Smooth muscle cell (in vitro differentiated cells): ENCODE measurements at regions not wholly inside any gene's neighbourhood (a gene's known extent, or its start where the extent isn't known, plus 50 kb on each side); places are given as distances from the start of the nearest gene placed in this dataset.

Experiments
- DNase-seq: peaks from one replicate; lab custom pipeline; 2025; ENCODE audit not compliant: unreplicated experiment; lab: John Stamatoyannopoulos, UW
- H2AFZ ChIP-seq: fragments of 200-600 bp; sonication (generic); 2 replicates; pipeline ENCODE4 v1.6.0; 2016; ENCODE audit warnings: antibody characterized with exemption, low read depth, mild to moderate bottlenecking
- H3F3A ChIP-seq: fragments of 200-600 bp; sonication (generic); 2 replicates; pipeline ENCODE4 v1.6.0; 2017; ENCODE audit warnings: antibody characterized with exemption, low read depth
- H3K27ac ChIP-seq: fragments of 200-600 bp; sonication (generic); 2 replicates; pipeline ENCODE4 v1.5.1; 2016; ENCODE audit warnings: low read depth, mild to moderate bottlenecking
- H3K27me3 ChIP-seq: fragments of 200-600 bp; sonication (generic); 2 replicates; pipeline ENCODE4 v1.6.1; 2016; ENCODE audit warnings: low read depth, mild to moderate bottlenecking
- H3K36me3 ChIP-seq: fragments of 200-600 bp; sonication (generic); 2 replicates; pipeline ENCODE4 v1.5.1; 2016; ENCODE audit warnings: low read depth
- H3K4me1 ChIP-seq: fragments of 200-600 bp; sonication (generic); 2 replicates; pipeline ENCODE4 v1.5.1; 2016; ENCODE audit warnings: low read depth
- H3K4me2 ChIP-seq: fragments of 200-600 bp; sonication (generic); 2 replicates; pipeline ENCODE4 v1.6.0; 2016; ENCODE audit warnings: mild to moderate bottlenecking
- H3K4me3 ChIP-seq: fragments of 200-600 bp; sonication (generic); 2 replicates; pipeline ENCODE4 v1.5.1; 2016; ENCODE audit warnings: mild to moderate bottlenecking
- H3K79me2 ChIP-seq: fragments of 200-600 bp; sonication (generic); 2 replicates; pipeline ENCODE4 v1.6.0; 2016; ENCODE audit warnings: low read depth, mild to moderate bottlenecking
- H3K9ac ChIP-seq: fragments of 200-600 bp; sonication (generic); 2 replicates; pipeline ENCODE4 v1.6.0; 2016; ENCODE audit warnings: low read depth
- H3K9me3 ChIP-seq: fragments of 200-600 bp; sonication (generic); replicated peaks from 2 replicates; pipeline ENCODE4 v1.5.1; 2016; ENCODE audit warnings: low read depth
- H4K20me1 ChIP-seq: fragments of 200-600 bp; sonication (generic); 2 replicates; pipeline ENCODE4 v1.6.0; 2016; ENCODE audit warnings: low read depth
- WGBS: methylation state at CpG from one replicate; pipeline ENCODE4 v1.1.7; 2016; ENCODE audit warnings: low lambda C conversion rate; 5-methylcytosine and 5-hydroxymethylcytosine counted together
- TF ChIP-seq, protein P1 (sequence below): fragments of 200-600 bp; sonication (generic); IDR thresholded peaks from 2 replicates; pipeline ENCODE4 v1.5.1; 2017; ENCODE audit warnings: borderline replicate concordance, mild to moderate bottlenecking, antibody characterized with exemption; ENCODE audit not compliant: insufficient read depth, poor library complexity, severe bottlenecking

DNA sequence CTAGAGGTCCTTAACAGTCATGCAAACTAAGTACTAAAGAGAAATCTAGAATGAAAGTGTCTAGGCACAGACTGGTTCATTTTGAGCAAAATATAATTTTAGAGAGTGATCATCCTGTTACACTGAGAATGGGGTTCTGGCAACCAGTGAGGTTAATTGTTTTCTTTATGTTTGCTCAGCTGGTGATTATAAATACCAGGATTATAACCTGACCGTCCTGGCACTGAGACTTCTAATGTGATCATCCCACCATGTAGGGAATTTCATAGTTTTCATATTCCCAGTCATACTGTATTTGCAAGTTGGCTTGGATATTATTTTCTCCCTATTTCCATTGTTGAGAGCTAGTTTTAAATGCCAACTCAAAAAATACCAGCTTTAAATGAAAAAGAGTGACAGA, 852.5 kb upstream of the LRATD1 start:
- H3K79me2 ChIP-seq: no peaks in the 10 kb centered on the region
- no peaks in the 10 kb centered on the region for H4K20me1 ChIP-seq
- H3K9me3 ChIP-seq: no peaks in the 10 kb centered on the region
- H3K4me2 ChIP-seq: no peak overlapping the region
- H3K4me3 ChIP-seq: no peak overlapping the region
- 63% methylated on average over 1 of the region's 1 CpG for WGBS
- H2AFZ ChIP-seq: no peak overlapping the region
- no peaks in the 10 kb centered on the region for H3K4me1 ChIP-seq
- H3F3A ChIP-seq: no peaks in the 10 kb centered on the region
- DNase-seq: no peak
- H3K27me3 ChIP-seq: no peaks in the 10 kb centered on the region
- H3K9ac ChIP-seq: no peak overlapping the region
- TF ChIP-seq, protein P1, sequence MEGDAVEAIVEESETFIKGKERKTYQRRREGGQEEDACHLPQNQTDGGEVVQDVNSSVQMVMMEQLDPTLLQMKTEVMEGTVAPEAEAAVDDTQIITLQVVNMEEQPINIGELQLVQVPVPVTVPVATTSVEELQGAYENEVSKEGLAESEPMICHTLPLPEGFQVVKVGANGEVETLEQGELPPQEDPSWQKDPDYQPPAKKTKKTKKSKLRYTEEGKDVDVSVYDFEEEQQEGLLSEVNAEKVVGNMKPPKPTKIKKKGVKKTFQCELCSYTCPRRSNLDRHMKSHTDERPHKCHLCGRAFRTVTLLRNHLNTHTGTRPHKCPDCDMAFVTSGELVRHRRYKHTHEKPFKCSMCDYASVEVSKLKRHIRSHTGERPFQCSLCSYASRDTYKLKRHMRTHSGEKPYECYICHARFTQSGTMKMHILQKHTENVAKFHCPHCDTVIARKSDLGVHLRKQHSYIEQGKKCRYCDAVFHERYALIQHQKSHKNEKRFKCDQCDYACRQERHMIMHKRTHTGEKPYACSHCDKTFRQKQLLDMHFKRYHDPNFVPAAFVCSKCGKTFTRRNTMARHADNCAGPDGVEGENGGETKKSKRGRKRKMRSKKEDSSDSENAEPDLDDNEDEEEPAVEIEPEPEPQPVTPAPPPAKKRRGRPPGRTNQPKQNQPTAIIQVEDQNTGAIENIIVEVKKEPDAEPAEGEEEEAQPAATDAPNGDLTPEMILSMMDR: no peak
- no peak overlapping the region for H3K27ac ChIP-seq
- H3K36me3 ChIP-seq: no peaks in the 10 kb centered on the region

DNA sequence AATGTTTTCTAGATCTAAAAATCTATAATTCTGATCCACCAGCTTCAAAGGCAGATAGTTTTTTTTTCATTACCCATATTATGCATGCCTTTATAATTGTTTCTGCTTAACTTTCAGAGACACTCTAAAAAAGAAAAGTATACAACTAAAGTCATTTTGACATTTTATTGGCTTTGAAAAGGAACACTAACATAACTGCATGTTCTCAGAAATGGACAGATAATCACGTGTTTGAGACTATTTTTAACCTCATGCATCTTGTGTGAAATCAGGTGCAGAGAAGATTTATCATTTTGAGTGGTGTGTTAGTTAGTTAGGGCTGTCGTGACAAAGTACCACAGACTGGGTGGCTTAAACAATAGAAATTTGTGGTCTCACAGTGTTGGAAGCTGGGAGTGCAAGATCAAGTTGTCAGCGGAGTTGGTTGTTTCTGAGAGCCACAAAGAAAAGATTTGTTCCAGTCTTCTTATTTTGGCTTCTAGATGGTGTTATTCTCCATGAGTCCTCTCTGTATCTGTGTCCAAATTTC, 841.4 kb upstream of the LRATD1 start:
- Histone ChIP-seq H3K4me2 (no peak overlapping the region), H3K27ac (no peak overlapping the region), H3K9ac (no peak overlapping the region), H3K4me3 (no peak overlapping the region), H3K79me2 (no peaks in the 10 kb centered on the region), H3K9me3 (no peaks in the 10 kb centered on the region), H3K4me1 (no peaks in the 10 kb centered on the region), H2AFZ (no peak overlapping the region), H3K36me3 (no peaks in the 10 kb centered on the region), H4K20me1 (no peaks in the 10 kb centered on the region), H3K27me3 (no peaks in the 10 kb centered on the region), H3F3A (no peaks in the 10 kb centered on the region)
- DNase-seq: no peak
- 55% methylated on average over 3 of the region's 3 CpGs for WGBS
- TF ChIP-seq, protein P1: no peak

DNA sequence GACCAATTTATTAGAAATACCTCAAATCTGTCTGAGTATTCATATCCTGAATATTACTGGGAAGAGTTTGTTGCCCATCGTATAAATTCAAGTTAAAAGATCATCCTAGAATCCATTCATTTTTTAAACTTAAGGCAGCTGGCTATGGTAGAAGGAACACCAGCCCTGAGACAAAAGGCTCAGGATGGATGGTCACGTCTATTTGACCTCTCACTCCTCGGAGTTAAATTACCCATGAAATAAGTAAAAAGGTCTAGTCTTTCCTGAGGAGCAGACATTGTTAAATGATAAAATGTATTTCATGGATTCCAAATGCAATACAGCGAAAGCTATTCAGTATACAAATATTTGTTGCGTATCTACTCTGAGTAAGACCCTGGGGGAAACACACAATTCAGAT, 826.0 kb upstream of the LRATD1 start:
- Histone ChIP-seq H4K20me1 (no peaks in the 10 kb centered on the region), H3F3A (no peaks in the 10 kb centered on the region), H3K27ac (no peak overlapping the region), H3K4me1 (no peaks in the 10 kb centered on the region), H3K36me3 (no peaks in the 10 kb centered on the region), H3K9ac (no peak overlapping the region), H3K27me3 (no peaks in the 10 kb centered on the region), H3K9me3 (no peaks in the 10 kb centered on the region), H3K4me2 (no peak overlapping the region), H3K79me2 (no peaks in the 10 kb centered on the region), H3K4me3 (no peak overlapping the region), H2AFZ (no peak overlapping the region)
- TF ChIP-seq, protein P1: no peak
- 86% methylated on average over 5 of the region's 5 CpGs for WGBS
- DNase-seq: no peak

DNA sequence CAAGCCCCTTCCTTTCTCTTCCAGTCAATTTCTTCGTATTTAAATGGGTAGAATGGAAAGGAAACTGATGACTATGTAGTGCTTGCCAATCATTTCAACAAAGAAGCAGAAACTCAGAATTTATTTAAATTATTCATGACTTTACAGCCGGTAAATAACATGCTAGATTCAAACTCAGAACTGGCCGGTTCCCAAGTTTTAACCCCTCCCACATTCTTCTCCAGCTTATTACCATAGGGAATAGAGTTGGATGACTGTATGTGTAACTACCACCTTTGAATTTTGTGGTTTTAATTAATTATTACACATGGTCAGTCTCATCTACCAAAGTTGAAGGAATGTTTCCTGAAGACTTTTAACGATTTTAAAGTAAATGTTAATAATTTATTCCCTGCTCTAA, 819.3 kb upstream of the LRATD1 start:
- no peaks in the 10 kb centered on the region for H3K36me3 ChIP-seq
- H3F3A ChIP-seq: no peaks in the 10 kb centered on the region
- no peak overlapping the region for H3K4me2 ChIP-seq
- no peaks in the 10 kb centered on the region for H3K4me1 ChIP-seq
- H3K79me2 ChIP-seq: no peaks in the 10 kb centered on the region
- no peaks in the 10 kb centered on the region for H3K27me3 ChIP-seq
- no peaks in the 10 kb centered on the region for H4K20me1 ChIP-seq
- H3K27ac ChIP-seq: no peak overlapping the region
- no peaks in the 10 kb centered on the region for H3K9me3 ChIP-seq
- WGBS: 69% methylated on average over 4 of the region's 4 CpGs
- H3K9ac ChIP-seq: no peak overlapping the region
- no peak overlapping the region for H2AFZ ChIP-seq
- DNase-seq: no peak
- no peak overlapping the region for H3K4me3 ChIP-seq
- TF ChIP-seq, protein P1: no peak
